HL-60 (cell line): ENCODE measurements at regions not wholly inside any gene's neighbourhood (a gene's known extent, or its start where the extent isn't known, plus 50 kb on each side); places are given as distances from the start of the nearest gene placed in this dataset.

Experiments used
- DNase-seq, 2 experiments: peaks; one replicate each; pipeline ENCODE4 v3.0.0-alpha.2; 2010 to 2020; ENCODE audit warnings: low read depth in 1 of 2, low spot score in 1 of 2
- H3K27ac ChIP-seq: fragments of 250-450 bp; sonication (Bioruptor Pico); replicated peaks from 2 replicates; pipeline ENCODE4 v1.5.1; 2020; ENCODE audit warnings: mild to moderate bottlenecking, moderate library complexity
- H3K27me3 ChIP-seq: fragments of 250-450 bp; sonication (Bioruptor Pico); 2 replicates; pipeline ENCODE4 v1.5.1; 2021; ENCODE audit warnings: mild to moderate bottlenecking, moderate library complexity; ENCODE audit not compliant: insufficient read depth, poor library complexity, severe bottlenecking
- H3K4me3 ChIP-seq: replicated peaks from 2 replicates; pipeline ENCODE4 v1.5.1; 2011; ENCODE audit warnings: mild to moderate bottlenecking, control low read depth, low read length; ENCODE audit not compliant: insufficient read depth
- GABPA ChIP-seq: IDR thresholded peaks from 2 replicates; pipeline ENCODE4 v1.6.1; 2012; ENCODE audit warnings: low read depth
- POLR2AphosphoS5 ChIP-seq: IDR thresholded peaks from 2 replicates; pipeline ENCODE4 v1.6.1; 2012; ENCODE audit warnings: low read depth
- SPI1 ChIP-seq: IDR thresholded peaks from 2 replicates; pipeline ENCODE4 v1.6.1; 2012; ENCODE audit warnings: low read depth, mild to moderate bottlenecking, borderline replicate concordance
- TF ChIP-seq, protein P1 (sequence below): IDR thresholded peaks from 2 replicates; pipeline ENCODE4 v1.6.1; 2012; ENCODE audit warnings: low read depth; ENCODE audit not compliant: insufficient replicate concordance
- TF ChIP-seq, protein P2 (sequence below): IDR thresholded peaks from one replicate; pipeline ENCODE4 v1.5.1; 2011; ENCODE audit warnings: low read length, control low read depth, inconsistent platforms; ENCODE audit not compliant: insufficient read depth

DNA sequence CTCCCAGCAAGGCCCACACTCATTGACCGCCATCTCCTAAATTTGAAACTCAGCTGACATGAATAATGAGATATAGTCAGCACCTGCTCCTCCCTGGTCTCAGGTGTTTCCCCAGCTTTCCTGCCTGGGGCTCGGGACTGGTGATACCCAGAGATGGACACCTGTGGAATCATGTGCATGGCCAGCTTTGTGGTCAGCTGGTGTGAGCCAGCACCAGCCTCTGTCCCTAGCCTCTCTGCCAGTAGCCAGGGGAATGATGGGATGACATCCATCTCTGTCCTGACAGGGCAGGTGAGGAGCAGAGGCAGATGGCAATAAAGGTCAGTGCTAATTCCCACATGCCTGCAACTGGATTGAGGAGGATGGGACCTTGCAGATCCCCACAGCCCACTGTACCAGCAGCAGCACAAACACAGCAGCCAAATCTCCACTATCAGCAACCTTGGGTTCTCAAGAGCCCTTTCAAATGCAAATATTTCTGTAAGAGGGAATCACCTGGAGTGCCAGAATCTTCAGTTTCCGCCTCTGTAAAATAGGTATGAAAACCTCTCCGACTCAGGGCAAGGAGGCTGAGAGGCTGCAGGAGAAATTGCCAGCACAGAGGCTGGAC, 329.2 kb upstream of the ZMIZ1 start:
- TF ChIP-seq SPI1 (no peak), GABPA (no peak), POLR2AphosphoS5 (no peak)
- TF ChIP-seq, protein P1, sequence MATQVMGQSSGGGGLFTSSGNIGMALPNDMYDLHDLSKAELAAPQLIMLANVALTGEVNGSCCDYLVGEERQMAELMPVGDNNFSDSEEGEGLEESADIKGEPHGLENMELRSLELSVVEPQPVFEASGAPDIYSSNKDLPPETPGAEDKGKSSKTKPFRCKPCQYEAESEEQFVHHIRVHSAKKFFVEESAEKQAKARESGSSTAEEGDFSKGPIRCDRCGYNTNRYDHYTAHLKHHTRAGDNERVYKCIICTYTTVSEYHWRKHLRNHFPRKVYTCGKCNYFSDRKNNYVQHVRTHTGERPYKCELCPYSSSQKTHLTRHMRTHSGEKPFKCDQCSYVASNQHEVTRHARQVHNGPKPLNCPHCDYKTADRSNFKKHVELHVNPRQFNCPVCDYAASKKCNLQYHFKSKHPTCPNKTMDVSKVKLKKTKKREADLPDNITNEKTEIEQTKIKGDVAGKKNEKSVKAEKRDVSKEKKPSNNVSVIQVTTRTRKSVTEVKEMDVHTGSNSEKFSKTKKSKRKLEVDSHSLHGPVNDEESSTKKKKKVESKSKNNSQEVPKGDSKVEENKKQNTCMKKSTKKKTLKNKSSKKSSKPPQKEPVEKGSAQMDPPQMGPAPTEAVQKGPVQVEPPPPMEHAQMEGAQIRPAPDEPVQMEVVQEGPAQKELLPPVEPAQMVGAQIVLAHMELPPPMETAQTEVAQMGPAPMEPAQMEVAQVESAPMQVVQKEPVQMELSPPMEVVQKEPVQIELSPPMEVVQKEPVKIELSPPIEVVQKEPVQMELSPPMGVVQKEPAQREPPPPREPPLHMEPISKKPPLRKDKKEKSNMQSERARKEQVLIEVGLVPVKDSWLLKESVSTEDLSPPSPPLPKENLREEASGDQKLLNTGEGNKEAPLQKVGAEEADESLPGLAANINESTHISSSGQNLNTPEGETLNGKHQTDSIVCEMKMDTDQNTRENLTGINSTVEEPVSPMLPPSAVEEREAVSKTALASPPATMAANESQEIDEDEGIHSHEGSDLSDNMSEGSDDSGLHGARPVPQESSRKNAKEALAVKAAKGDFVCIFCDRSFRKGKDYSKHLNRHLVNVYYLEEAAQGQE = no peak
- TF ChIP-seq, protein P2, sequence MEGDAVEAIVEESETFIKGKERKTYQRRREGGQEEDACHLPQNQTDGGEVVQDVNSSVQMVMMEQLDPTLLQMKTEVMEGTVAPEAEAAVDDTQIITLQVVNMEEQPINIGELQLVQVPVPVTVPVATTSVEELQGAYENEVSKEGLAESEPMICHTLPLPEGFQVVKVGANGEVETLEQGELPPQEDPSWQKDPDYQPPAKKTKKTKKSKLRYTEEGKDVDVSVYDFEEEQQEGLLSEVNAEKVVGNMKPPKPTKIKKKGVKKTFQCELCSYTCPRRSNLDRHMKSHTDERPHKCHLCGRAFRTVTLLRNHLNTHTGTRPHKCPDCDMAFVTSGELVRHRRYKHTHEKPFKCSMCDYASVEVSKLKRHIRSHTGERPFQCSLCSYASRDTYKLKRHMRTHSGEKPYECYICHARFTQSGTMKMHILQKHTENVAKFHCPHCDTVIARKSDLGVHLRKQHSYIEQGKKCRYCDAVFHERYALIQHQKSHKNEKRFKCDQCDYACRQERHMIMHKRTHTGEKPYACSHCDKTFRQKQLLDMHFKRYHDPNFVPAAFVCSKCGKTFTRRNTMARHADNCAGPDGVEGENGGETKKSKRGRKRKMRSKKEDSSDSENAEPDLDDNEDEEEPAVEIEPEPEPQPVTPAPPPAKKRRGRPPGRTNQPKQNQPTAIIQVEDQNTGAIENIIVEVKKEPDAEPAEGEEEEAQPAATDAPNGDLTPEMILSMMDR = no peak

DNA sequence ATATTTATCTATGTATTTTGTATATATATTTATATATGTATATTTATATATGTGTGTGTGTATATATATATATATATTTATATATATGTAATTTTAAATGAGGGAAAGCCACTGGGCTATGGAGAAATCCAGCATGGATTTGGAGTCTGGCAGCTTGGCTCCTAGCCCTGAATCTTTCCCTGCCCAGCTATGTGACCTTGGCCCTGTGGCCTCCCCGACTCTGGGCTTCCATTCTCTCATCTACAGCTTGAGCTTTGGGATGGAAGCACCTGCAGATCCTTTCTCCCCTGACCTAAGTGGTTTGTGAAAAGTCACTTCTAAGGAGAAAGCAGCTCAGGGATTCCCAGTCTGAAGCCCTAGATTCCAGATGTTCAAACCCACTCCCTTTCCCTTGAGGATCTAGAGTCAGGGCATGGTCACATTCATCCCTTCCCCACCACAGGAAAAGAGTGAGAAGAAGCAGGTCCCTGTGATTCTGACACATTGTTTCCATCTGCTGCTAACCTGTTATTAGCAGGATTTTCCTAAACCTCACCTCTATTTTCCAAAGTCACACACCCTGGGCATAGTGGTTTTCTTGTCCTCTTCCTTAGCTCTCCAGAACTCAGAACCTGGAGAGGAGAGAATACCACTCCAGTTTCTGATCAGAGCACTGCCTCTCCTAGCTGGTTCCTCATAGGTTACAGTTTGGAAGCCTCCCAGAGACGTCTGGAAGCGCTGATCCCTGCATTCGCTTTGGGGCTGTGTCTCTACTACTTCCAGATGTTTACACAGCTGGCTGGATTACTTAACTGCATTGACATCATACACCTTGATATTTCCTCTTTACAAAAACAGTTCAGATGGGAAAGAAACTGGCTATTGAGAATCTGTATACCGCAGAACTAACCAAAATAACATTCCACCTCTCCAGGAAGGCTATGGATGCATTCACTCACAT, 327.5 kb upstream of the ZMIZ1 start:
- Histone ChIP-seq H3K4me3 (no peak overlapping the region), H3K27me3 (no peaks in the 10 kb centered on the region), H3K27ac (no peak overlapping the region)
- TF ChIP-seq, protein P1 = no peak
- TF ChIP-seq, protein P2 = no peak
- TF ChIP-seq SPI1 = no peak
- TF ChIP-seq GABPA = no peak
- TF ChIP-seq POLR2AphosphoS5 = no peak
- DNase-seq = no peak

More for the DNA sequence above, 329.2 kb upstream of the ZMIZ1 start:
- H3K27ac ChIP-seq = no peak overlapping the region
- H3K4me3 ChIP-seq = no peak overlapping the region
- no peak for DNase-seq
- H3K27me3 ChIP-seq = no peaks in the 10 kb centered on the region

DNA sequence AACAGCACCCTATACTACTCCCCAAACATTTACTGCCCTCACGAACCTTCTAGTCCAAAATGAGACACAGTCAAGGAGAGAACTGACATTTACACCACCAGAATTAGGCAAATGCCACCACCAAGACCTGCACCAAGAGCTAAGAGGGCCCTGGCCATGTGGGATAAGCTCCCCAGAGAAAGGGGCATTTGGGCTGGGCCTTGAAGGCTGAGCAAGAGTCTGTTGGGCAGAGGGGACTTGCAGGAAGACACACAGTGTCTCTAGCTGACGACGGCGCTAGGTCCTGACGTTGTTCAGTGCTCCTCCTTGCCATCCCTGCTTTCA, 326.4 kb upstream of the ZMIZ1 start:
- Histone ChIP-seq H3K27me3 (no peaks in the 10 kb centered on the region), H3K4me3 (no peak overlapping the region), H3K27ac (peak overlapping the region; percentile 16; the same call in 1 of the 2 replicates)
- DNase-seq = no peak
- TF ChIP-seq, protein P1 = no peak
- TF ChIP-seq SPI1 (no peak), GABPA (no peak), POLR2AphosphoS5 (no peak)
- TF ChIP-seq, protein P2 = no peak
